PC-9 (cell line): ENCODE measurements at regions not wholly inside any gene's neighbourhood (a gene's known extent, or its start where the extent isn't known, plus 50 kb on each side); places are given as distances from the start of the nearest gene placed in this dataset.

ENCODE experiments used
- BruUV-seq: library from RNA; stranded (reverse); fragments of 400-500 nt; replicated peaks from 2 replicates; lab custom pipeline; 2021; lab: Mats Ljungman, UMichigan
- CTCF ChIA-PET: fragments of 300-600 bp; sonication (Branson Sonifier 250); formaldehyde crosslinking; loops from one replicate; lab custom pipeline; 2022; ENCODE audit warnings: antibody characterized with exemption; lab: Charles Lee
- POLR2A ChIA-PET: fragments of 300-600 bp; sonication (Branson Sonifier 250); formaldehyde crosslinking; loops from one replicate; lab custom pipeline; 2022; ENCODE audit warnings: antibody characterized with exemption; ENCODE audit not compliant: unreplicated experiment; lab: Charles Lee
- DNase-seq, 2 experiments: peaks; one replicate each; pipeline versions ENCODE4 v3.0.0 to v3.0.0-alpha.2; 2015 to 2022; ENCODE audit warnings: mixed read lengths in 1 of 2
- H2AFZ ChIP-seq: fragments of 200-600 bp; sonication (generic); 2 replicates; pipeline ENCODE4 v1.8.1; 2017; ENCODE audit warnings: antibody characterized with exemption
- H3F3A ChIP-seq: fragments of 200-600 bp; sonication (generic); 2 replicates; pipeline ENCODE4 v1.8.1; 2017; ENCODE audit warnings: antibody characterized with exemption, mild to moderate bottlenecking, low read depth; ENCODE audit not compliant: insufficient read depth
- H3K27ac ChIP-seq: fragments of 200-600 bp; sonication (generic); 2 replicates; pipeline ENCODE4 v1.6.1; 2016; ENCODE audit warnings: mixed run types
- H3K27me3 ChIP-seq: fragments of 200-600 bp; sonication (generic); 2 replicates; pipeline ENCODE4 v1.6.1; 2016; ENCODE audit warnings: low read depth, mixed run types; ENCODE audit not compliant: insufficient read depth
- H3K36me3 ChIP-seq: fragments of 200-600 bp; sonication (generic); 2 replicates; pipeline ENCODE4 v1.6.1; 2016; ENCODE audit warnings: low read depth, mixed run types
- H3K4me1 ChIP-seq: fragments of 200-600 bp; sonication (generic); replicated peaks from 2 replicates; pipeline ENCODE4 v1.6.1; 2016; ENCODE audit warnings: mixed run types; ENCODE audit not compliant: insufficient read depth
- H3K4me2 ChIP-seq: fragments of 200-600 bp; sonication (generic); 2 replicates; pipeline ENCODE4 v1.6.1; 2017; ENCODE audit warnings: mixed run types
- H3K4me3 ChIP-seq: fragments of 200-600 bp; sonication (generic); 2 replicates; pipeline ENCODE4 v1.6.1; 2016; ENCODE audit warnings: mixed run types
- H3K79me2 ChIP-seq: fragments of 200-600 bp; sonication (generic); 2 replicates; pipeline ENCODE4 v1.6.1; 2017; ENCODE audit warnings: low read depth, mixed run types
- H3K9me2 ChIP-seq: fragments of 200-600 bp; sonication (generic); 2 replicates; pipeline ENCODE4 v1.8.1; 2017; ENCODE audit warnings: mild to moderate bottlenecking; ENCODE audit not compliant: insufficient read depth
- H3K9me3 ChIP-seq: fragments of 200-600 bp; sonication (generic); 2 replicates; pipeline ENCODE4 v1.8.1; 2016; ENCODE audit warnings: low read depth; ENCODE audit not compliant: insufficient read depth
- H4K20me1 ChIP-seq: fragments of 200-600 bp; sonication (generic); 2 replicates; pipeline ENCODE4 v1.8.1; 2017; ENCODE audit not compliant: insufficient read depth
- EZH2 ChIP-seq: fragments of 200-600 bp; sonication (generic); IDR thresholded peaks from 2 replicates; pipeline ENCODE4 v1.8.0; 2017; ENCODE audit warnings: antibody characterized with exemption, low read depth
- intact Hi-C: fragments of 100-400 bp; cut with micrococcal nuclease; formaldehyde crosslinking; loops from one replicate; pipeline ENCODE4 v1.10.0; 2022; ENCODE audit not compliant: unreplicated experiment
- TF ChIP-seq, protein P1 (sequence below): fragments of 200-600 bp; sonication (generic); conservative IDR thresholded peaks from 2 replicates; pipeline ENCODE4 v1.6.1; 2017; ENCODE audit warnings: mixed run types, antibody characterized with exemption, mild to moderate bottlenecking, moderate library complexity

DNA sequence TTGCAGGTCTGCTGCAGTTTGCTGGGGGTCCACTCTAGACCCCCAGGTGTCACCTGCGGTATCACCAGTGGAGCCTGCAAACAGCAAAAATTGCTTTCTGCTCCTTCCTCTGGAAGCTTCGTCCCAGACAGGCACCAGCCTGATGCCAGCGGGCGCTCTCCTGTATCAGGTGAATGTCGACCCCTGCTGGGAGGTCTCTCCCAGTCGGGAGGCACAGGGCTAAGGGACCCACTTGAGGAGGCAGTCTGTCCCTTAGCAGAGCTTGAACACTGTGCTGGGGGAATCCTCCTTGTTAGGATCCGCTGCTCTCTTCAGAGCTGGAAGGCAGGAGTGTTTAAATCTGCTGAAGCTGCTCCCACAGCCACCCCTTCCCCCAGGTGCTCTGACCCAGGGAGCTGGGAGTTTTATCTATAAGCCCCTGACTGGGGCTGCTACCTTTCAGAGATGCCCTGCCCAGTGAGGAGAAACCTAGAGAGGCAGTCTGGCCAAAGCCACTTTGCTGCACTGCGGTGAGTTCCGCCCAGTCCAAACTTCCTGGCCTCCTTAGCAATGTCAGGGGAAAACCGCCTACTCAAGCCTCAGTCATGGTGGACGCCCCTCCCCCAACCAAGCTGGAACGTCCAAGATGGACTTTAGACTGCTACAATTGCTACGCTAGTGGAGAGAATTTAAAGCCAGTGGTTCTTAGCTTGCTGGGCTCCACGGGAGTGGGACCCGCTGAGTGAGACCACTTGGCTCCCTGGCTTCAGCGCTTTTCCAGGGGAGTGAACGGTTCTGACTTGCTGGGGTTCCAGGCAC is 652.5 kb downstream of the KCNJ3 start:
- H3K36me3 ChIP-seq: no peaks in the 10 kb centered on the region
- no peaks in the 10 kb centered on the region for H4K20me1 ChIP-seq
- H3K9me3 ChIP-seq: no peaks in the 10 kb centered on the region
- POLR2A ChIA-PET: no interaction called here
- no peak overlapping the region for H3K27ac ChIP-seq
- H2AFZ ChIP-seq: no peak overlapping the region
- intact Hi-C loops: no loop called here
- TF ChIP-seq EZH2: no peak
- TF ChIP-seq, protein P1, sequence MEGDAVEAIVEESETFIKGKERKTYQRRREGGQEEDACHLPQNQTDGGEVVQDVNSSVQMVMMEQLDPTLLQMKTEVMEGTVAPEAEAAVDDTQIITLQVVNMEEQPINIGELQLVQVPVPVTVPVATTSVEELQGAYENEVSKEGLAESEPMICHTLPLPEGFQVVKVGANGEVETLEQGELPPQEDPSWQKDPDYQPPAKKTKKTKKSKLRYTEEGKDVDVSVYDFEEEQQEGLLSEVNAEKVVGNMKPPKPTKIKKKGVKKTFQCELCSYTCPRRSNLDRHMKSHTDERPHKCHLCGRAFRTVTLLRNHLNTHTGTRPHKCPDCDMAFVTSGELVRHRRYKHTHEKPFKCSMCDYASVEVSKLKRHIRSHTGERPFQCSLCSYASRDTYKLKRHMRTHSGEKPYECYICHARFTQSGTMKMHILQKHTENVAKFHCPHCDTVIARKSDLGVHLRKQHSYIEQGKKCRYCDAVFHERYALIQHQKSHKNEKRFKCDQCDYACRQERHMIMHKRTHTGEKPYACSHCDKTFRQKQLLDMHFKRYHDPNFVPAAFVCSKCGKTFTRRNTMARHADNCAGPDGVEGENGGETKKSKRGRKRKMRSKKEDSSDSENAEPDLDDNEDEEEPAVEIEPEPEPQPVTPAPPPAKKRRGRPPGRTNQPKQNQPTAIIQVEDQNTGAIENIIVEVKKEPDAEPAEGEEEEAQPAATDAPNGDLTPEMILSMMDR: no peak
- no peak overlapping the region for H3K4me2 ChIP-seq
- no peak overlapping the region for H3K4me3 ChIP-seq
- H3K79me2 ChIP-seq: no peaks in the 10 kb centered on the region
- H3K9me2 ChIP-seq: no peaks in the 10 kb centered on the region
- no peaks in the 10 kb centered on the region for H3K4me1 ChIP-seq
- H3F3A ChIP-seq: no peaks in the 10 kb centered on the region
- no TSS peak for BruUV-seq
- no peaks in the 10 kb centered on the region for H3K27me3 ChIP-seq
- CTCF ChIA-PET: no interaction called here
- no peak for DNase-seq

DNA sequence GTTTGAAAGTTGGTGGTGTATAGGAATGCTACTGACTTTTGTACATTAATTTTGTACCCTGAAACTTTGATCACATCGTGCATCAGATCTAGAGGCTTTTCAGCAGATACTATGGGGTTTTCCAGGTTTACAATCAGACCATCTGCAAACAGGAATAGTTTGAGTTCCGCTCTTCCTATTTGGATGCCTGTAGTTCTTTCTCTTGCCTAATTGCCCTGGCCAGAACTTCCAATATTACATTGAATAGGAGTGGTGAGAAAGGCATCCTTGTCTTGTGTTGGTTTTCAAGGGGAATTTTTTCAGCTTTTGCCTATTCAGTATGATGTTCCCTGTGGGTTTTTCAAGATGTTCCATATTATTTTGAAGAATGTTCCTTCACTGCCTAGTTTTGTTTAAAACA is 633.5 kb downstream of the KCNJ3 start:
- no peak for TF ChIP-seq EZH2
- TF ChIP-seq, protein P1: no peak
- ChIA-PET POLR2A (no interaction called here), CTCF (no interaction called here)
- Histone ChIP-seq H4K20me1 (no peaks in the 10 kb centered on the region), H3K4me2 (no peak overlapping the region), H3F3A (no peaks in the 10 kb centered on the region), H3K27me3 (no peaks in the 10 kb centered on the region), H3K9me2 (no peaks in the 10 kb centered on the region), H3K4me1 (no peaks in the 10 kb centered on the region), H3K9me3 (no peaks in the 10 kb centered on the region), H3K27ac (no peak overlapping the region), H3K79me2 (no peaks in the 10 kb centered on the region), H3K36me3 (no peaks in the 10 kb centered on the region), H2AFZ (no peak overlapping the region), H3K4me3 (no peak overlapping the region)
- no TSS peak for BruUV-seq
- intact Hi-C loops: no loop called here
- DNase-seq: no peak

DNA sequence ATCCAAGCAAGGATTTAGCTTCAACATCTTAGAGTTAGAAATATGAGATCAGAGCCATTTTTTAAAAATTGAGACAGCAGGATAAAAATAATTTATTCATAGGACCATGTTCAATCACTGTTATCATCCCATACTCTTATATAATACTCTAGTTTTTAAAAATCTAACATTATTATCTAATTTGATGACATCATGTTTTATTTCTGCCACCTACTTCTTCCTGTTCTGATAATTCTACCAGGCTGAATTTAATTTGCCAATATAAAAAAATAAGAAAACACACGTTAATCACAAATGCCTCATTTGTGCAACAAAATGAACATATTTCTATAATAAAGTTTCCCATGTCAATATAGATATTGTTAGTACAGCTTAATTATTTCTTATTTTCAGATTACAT is 621.7 kb downstream of the KCNJ3 start:
- Histone ChIP-seq H2AFZ (no peak overlapping the region), H3K27ac (no peak overlapping the region), H3K4me1 (no peaks in the 10 kb centered on the region), H3K4me2 (no peak overlapping the region), H4K20me1 (no peaks in the 10 kb centered on the region), H3K27me3 (no peaks in the 10 kb centered on the region), H3K79me2 (no peaks in the 10 kb centered on the region), H3K9me3 (no peaks in the 10 kb centered on the region), H3K9me2 (no peaks in the 10 kb centered on the region), H3K4me3 (no peak overlapping the region), H3K36me3 (no peaks in the 10 kb centered on the region), H3F3A (no peaks in the 10 kb centered on the region)
- TF ChIP-seq, protein P1: no peak
- TF ChIP-seq EZH2: no peak
- POLR2A ChIA-PET: no interaction called here
- BruUV-seq: no TSS peak
- DNase-seq: no peak
- CTCF ChIA-PET: no interaction called here
- intact Hi-C loops: no loop called here
